H9 (cell line): ENCODE measurements at regions not wholly inside any gene's neighbourhood (a gene's known extent, or its start where the extent isn't known, plus 50 kb on each side); places are given as distances from the start of the nearest gene placed in this dataset.

Experiments used
- DNase-seq: peaks from one replicate; pipeline ENCODE4 v3.0.0-alpha.2; 2017
- H2AFZ ChIP-seq: one replicate; pipeline ENCODE4 v1.6.1; 2013; ENCODE audit warnings: mild to moderate bottlenecking, low read length, control low read depth, moderate library complexity
- H2AK5ac ChIP-seq: 2 replicates; pipeline ENCODE4 v1.6.1; 2013; ENCODE audit warnings: low read length, control low read depth, mixed read lengths; ENCODE audit not compliant: insufficient read length
- H2BK120ac ChIP-seq: one replicate; pipeline ENCODE4 v1.6.1; 2013; ENCODE audit warnings: low read depth, mild to moderate bottlenecking, low read length, control low read depth, inconsistent platforms; ENCODE audit not compliant: poor library complexity, severe bottlenecking
- H2BK12ac ChIP-seq: 2 replicates; pipeline ENCODE4 v1.6.1; 2013; ENCODE audit warnings: low read length, control low read depth, mixed read lengths, low read depth; ENCODE audit not compliant: insufficient read length
- H2BK15ac ChIP-seq: 2 replicates; pipeline ENCODE4 v1.6.1; 2013; ENCODE audit warnings: low read depth, low read length, control low read depth
- H2BK20ac ChIP-seq: one replicate; pipeline ENCODE4 v1.6.1; 2013; ENCODE audit warnings: low read depth, mild to moderate bottlenecking, low read length, control low read depth, inconsistent platforms; ENCODE audit not compliant: poor library complexity, severe bottlenecking
- H2BK5ac ChIP-seq: 2 replicates; pipeline ENCODE4 v1.6.1; 2013; ENCODE audit warnings: low read length, control low read depth, mixed read lengths; ENCODE audit not compliant: insufficient read length
- H3K14ac ChIP-seq: 2 replicates; pipeline ENCODE4 v1.6.1; 2013; ENCODE audit warnings: low read length, control low read depth; ENCODE audit not compliant: insufficient read depth
- H3K18ac ChIP-seq: 2 replicates; pipeline ENCODE4 v1.6.1; 2013; ENCODE audit warnings: low read depth, mild to moderate bottlenecking, mixed read lengths, low read length, control low read depth; ENCODE audit not compliant: insufficient read length
- H3K23ac ChIP-seq: 2 replicates; pipeline ENCODE4 v1.6.1; 2013; ENCODE audit warnings: low read length, control low read depth, mixed read lengths, low read depth; ENCODE audit not compliant: insufficient read length
- H3K23me2 ChIP-seq: 2 replicates; pipeline ENCODE4 v1.6.1; 2013; ENCODE audit warnings: low read depth, mild to moderate bottlenecking, mixed read lengths, low read length, control low read depth; ENCODE audit not compliant: insufficient read length, poor library complexity, severe bottlenecking
- H3K27ac ChIP-seq: 2 replicates; pipeline ENCODE4 v1.5.1; 2013; ENCODE audit warnings: low read length, control low read depth, mixed read lengths, low read depth; ENCODE audit not compliant: insufficient read length
- H3K27me3 ChIP-seq: 2 replicates; pipeline ENCODE4 v1.6.1; 2013; ENCODE audit warnings: low read length, control low read depth, inconsistent platforms; ENCODE audit not compliant: insufficient read depth
- H3K4ac ChIP-seq: 2 replicates; pipeline ENCODE4 v1.6.1; 2013; ENCODE audit warnings: low read depth, mild to moderate bottlenecking, control low read depth, inconsistent platforms, low read length, moderate library complexity
- H3K4me1 ChIP-seq: 2 replicates; pipeline ENCODE4 v1.6.1; 2013; ENCODE audit warnings: low read length, control low read depth, inconsistent platforms; ENCODE audit not compliant: insufficient read depth
- H3K4me2 ChIP-seq: 2 replicates; pipeline ENCODE4 v1.6.1; 2013; ENCODE audit warnings: low read length, control low read depth, mixed read lengths; ENCODE audit not compliant: insufficient read length, insufficient read depth
- H3K56ac ChIP-seq: 2 replicates; pipeline ENCODE4 v1.6.1; 2013; ENCODE audit warnings: low read depth, mild to moderate bottlenecking, mixed read lengths, low read length, control low read depth; ENCODE audit not compliant: insufficient read length
- H3K79me1 ChIP-seq: 2 replicates; pipeline ENCODE4 v1.6.1; 2013; ENCODE audit warnings: low read depth, mild to moderate bottlenecking, moderate library complexity, low read length, control low read depth, inconsistent platforms; ENCODE audit not compliant: insufficient read depth, poor library complexity, severe bottlenecking
- H3K79me2 ChIP-seq: 2 replicates; pipeline ENCODE4 v1.6.1; 2013; ENCODE audit warnings: low read length, control low read depth, inconsistent platforms; ENCODE audit not compliant: insufficient read depth
- H3K9ac ChIP-seq: 2 replicates; pipeline ENCODE4 v1.6.1; 2013; ENCODE audit warnings: low read length, control low read depth, mixed read lengths; ENCODE audit not compliant: insufficient read length; ENCODE audit errors: extremely low read depth
- H3K9me3 ChIP-seq: one replicate; pipeline ENCODE4 v1.6.1; 2013; ENCODE audit warnings: low read depth, low read length, inconsistent platforms; ENCODE audit not compliant: control insufficient read depth
- H3T11ph ChIP-seq: one replicate; pipeline ENCODE4 v1.6.1; 2013; ENCODE audit warnings: mild to moderate bottlenecking, low read length, control low read depth, inconsistent platforms
- H4K20me1 ChIP-seq: one replicate; pipeline ENCODE4 v1.6.1; 2013; ENCODE audit not compliant: control insufficient read depth, insufficient read length, insufficient read depth
- H4K5ac ChIP-seq: 2 replicates; pipeline ENCODE4 v1.6.1; 2013; ENCODE audit warnings: low read depth, mild to moderate bottlenecking, mixed read lengths, low read length, control low read depth; ENCODE audit not compliant: insufficient read length
- H4K8ac ChIP-seq: replicated peaks from 2 replicates; pipeline ENCODE4 v1.6.1; 2013; ENCODE audit warnings: low read length, control low read depth, mixed read lengths, low read depth; ENCODE audit not compliant: insufficient read length
- H4K91ac ChIP-seq: 2 replicates; pipeline ENCODE4 v1.6.1; 2013; ENCODE audit warnings: low read depth, mild to moderate bottlenecking, moderate library complexity, mixed read lengths, low read length, control low read depth; ENCODE audit not compliant: insufficient read length
- H3K27ac Mint-ChIP-seq, 3 experiments: 2 replicates in 2 of 3; 3 replicates in 1 of 3; pipeline ENCODE4 v1.8.0; 2020 to 2021; ENCODE audit warnings: mixed read lengths in 3 of 3, mild to moderate bottlenecking in 1 of 3, moderate library complexity in 1 of 3
- H3K27me3 Mint-ChIP-seq: 2 replicates; pipeline ENCODE4 v1.8.0; 2021; ENCODE audit warnings: low read depth, mild to moderate bottlenecking, moderate library complexity, mixed read lengths
- H3K36me3 Mint-ChIP-seq, 3 experiments: 2 replicates in 2 of 3; 3 replicates in 1 of 3; pipeline ENCODE4 v1.8.0; 2020 to 2021; ENCODE audit warnings: low read depth in 3 of 3, mixed read lengths in 3 of 3; ENCODE audit not compliant: insufficient read depth in 1 of 3
- H3K4me1 Mint-ChIP-seq, 2 experiments: 2 replicates each; pipeline ENCODE4 v1.8.0; 2020; ENCODE audit warnings: mixed read lengths in 2 of 2
- H3K4me3 Mint-ChIP-seq, 2 experiments: 2 replicates in 1 of 2; 3 replicates in 1 of 2; pipeline ENCODE4 v1.8.0; 2020 to 2021; ENCODE audit warnings: mild to moderate bottlenecking in 2 of 2, mixed read lengths in 2 of 2, moderate library complexity in 1 of 2
- H3K9me3 Mint-ChIP-seq, 2 experiments: 2 replicates in 1 of 2; 3 replicates in 1 of 2; pipeline ENCODE4 v1.8.0; 2020; ENCODE audit warnings: mild to moderate bottlenecking in 2 of 2, mixed read lengths in 2 of 2, moderate library complexity in 1 of 2
- CTCF ChIP-seq: fragments of 200-600 bp; sonication (generic); conservative IDR thresholded peaks from 3 replicates; pipeline ENCODE4 v1.8.0; 2021; ENCODE audit warnings: antibody characterized with exemption, mild to moderate bottlenecking
- WGBS: extraction: QIAGEN DNeasy Blood & Tissue Kit; methylation state at CpG from one replicate; pipeline ENCODE4 v1.1.7; 2013; ENCODE audit warnings: missing lambda C conversion rate, low lambda C conversion rate, mixed read lengths; ENCODE audit not compliant: insufficient read length; ENCODE audit errors: extremely low coverage; 5-methylcytosine and 5-hydroxymethylcytosine counted together

- Histone ChIP-seq H3K23me2 (no peaks in the 10 kb centered on the region), H3K56ac (no peak overlapping the region), H3K18ac (no peak overlapping the region), H2AK5ac (no peak overlapping the region), H3K27me3 (no peaks in the 10 kb centered on the region), H3K79me2 (no peaks in the 10 kb centered on the region), H2BK12ac (no peak overlapping the region), H2BK15ac (no peak overlapping the region), H3T11ph (no peak overlapping the region), H4K20me1 (no peaks in the 10 kb centered on the region), H2BK120ac (no peak overlapping the region), H3K23ac (no peak overlapping the region), H3K27ac (no peak overlapping the region), H2BK5ac (no peak overlapping the region), H3K9ac (no peak overlapping the region), H3K79me1 (no peaks in the 10 kb centered on the region), H4K8ac (no peak overlapping the region), H3K14ac (no peak overlapping the region), H3K4me1 (no peaks in the 10 kb centered on the region), H4K91ac (no peak overlapping the region), H2BK20ac (no peak overlapping the region), H4K5ac (no peak overlapping the region), H3K4me2 (no peak overlapping the region), H2AFZ (no peak overlapping the region), H3K4ac (no peak overlapping the region), H3K9me3 (no peaks in the 10 kb centered on the region)
- no peaks in the 10 kb centered on the region for H3K27me3 Mint-ChIP-seq
- peaks cover 7 to 8% of the 10 kb centered on the region in 2 experiments for H3K4me1 Mint-ChIP-seq
- H3K4me3 Mint-ChIP-seq = no peak overlapping the region
- no peaks in the 10 kb centered on the region for H3K9me3 Mint-ChIP-seq
- DNase-seq = no peak
- H3K27ac Mint-ChIP-seq = no peak overlapping the region
- no peak for TF ChIP-seq CTCF
- no peaks in the 10 kb centered on the region for H3K36me3 Mint-ChIP-seq
- WGBS = no CpG with 5 or more reads among the region's 2 CpGs
These were observed 105.7 kb upstream of the SMIM21 start for GRCh38 chr18:75533209-75533608.
